OCI-LY7 (cell line): ENCODE measurements at regions not wholly inside any gene's neighbourhood (a gene's known extent, or its start where the extent isn't known, plus 50 kb on each side); places are given as distances from the start of the nearest gene placed in this dataset.

Experiments
- BruUV-seq: library from RNA; stranded (reverse); fragments of 400-500 nt; replicated peaks from 2 replicates; lab custom pipeline; 2021; lab: Mats Ljungman, UMichigan
- CTCF ChIA-PET: fragments of 300-600 bp; sonication (Branson Sonifier 250); formaldehyde crosslinking; loops from one replicate; lab custom pipeline; 2022; ENCODE audit warnings: antibody characterized with exemption; ENCODE audit not compliant: unreplicated experiment; lab: Charles Lee
- POLR2A ChIA-PET: fragments of 300-600 bp; sonication (Branson Sonifier 250); formaldehyde crosslinking; loops from one replicate; lab custom pipeline; 2022; ENCODE audit warnings: antibody characterized with exemption; lab: Charles Lee
- DNase-seq: peaks from one replicate; pipeline ENCODE4 v3.0.0-alpha.2; 2015; ENCODE audit warnings: low spot score
- H2AFZ ChIP-seq: fragments of 200-600 bp; sonication (generic), shearing (Covaris generic); 2 replicates; pipeline ENCODE4 v1.6.1; 2014; ENCODE audit warnings: mild to moderate bottlenecking, antibody characterized with exemption, low read length, moderate library complexity
- H3K27ac ChIP-seq: fragments of 200-600 bp; sonication (generic); 2 replicates; pipeline ENCODE4 v1.5.1; 2014; ENCODE audit warnings: mixed run types, low read depth, mild to moderate bottlenecking, moderate library complexity, low read length, inconsistent platforms; ENCODE audit not compliant: poor library complexity, severe bottlenecking
- H3K36me3 ChIP-seq: fragments of 200-600 bp; sonication (generic); 2 replicates; pipeline ENCODE4 v1.6.1; 2014; ENCODE audit warnings: mild to moderate bottlenecking, antibody characterized with exemption, low read length, moderate library complexity, mixed read lengths; ENCODE audit not compliant: insufficient read depth
- H3K4me1 ChIP-seq: fragments of 200-600 bp; sonication (generic); 2 replicates; pipeline ENCODE4 v1.5.1; 2014; ENCODE audit warnings: mild to moderate bottlenecking, low read length; ENCODE audit not compliant: insufficient read depth, poor library complexity, severe bottlenecking
- H3K4me2 ChIP-seq: fragments of 200-600 bp; sonication (generic); 2 replicates; pipeline ENCODE4 v1.6.1; 2014; ENCODE audit warnings: mild to moderate bottlenecking, low read length
- H3K4me3 ChIP-seq: fragments of 200-600 bp; sonication (generic); 2 replicates; pipeline ENCODE4 v1.5.1; 2014; ENCODE audit warnings: mild to moderate bottlenecking, low read depth, low read length; ENCODE audit not compliant: poor library complexity, severe bottlenecking
- H3K79me2 ChIP-seq: fragments of 200-600 bp; sonication (generic); 2 replicates; pipeline ENCODE4 v1.6.1; 2016; ENCODE audit warnings: low read depth, mild to moderate bottlenecking, low read length, moderate library complexity, mixed read lengths; ENCODE audit not compliant: insufficient read depth
- H3K9me2 ChIP-seq: fragments of 200-600 bp; sonication (generic); 2 replicates; pipeline ENCODE4 v1.6.1; 2016; ENCODE audit warnings: mild to moderate bottlenecking, low read length, mixed read lengths; ENCODE audit not compliant: insufficient read depth
- H3K9me3 ChIP-seq: fragments of 200-600 bp; sonication (generic); 2 replicates; pipeline ENCODE4 v1.6.1; 2014; ENCODE audit warnings: mild to moderate bottlenecking, mixed run types, low read length, mixed read lengths
- H4K20me1 ChIP-seq: fragments of 200-600 bp; sonication (generic); 2 replicates; pipeline ENCODE4 v1.6.1; 2014; ENCODE audit warnings: mild to moderate bottlenecking, antibody characterized with exemption, low read length, moderate library complexity, mixed read lengths; ENCODE audit not compliant: insufficient read depth
- EZH2phosphoT487 ChIP-seq: fragments of 200-600 bp; sonication (generic); IDR thresholded peaks from 2 replicates; pipeline ENCODE4 v1.6.1; 2018; ENCODE audit warnings: low read depth, borderline replicate concordance, mild to moderate bottlenecking, mixed run types, antibody characterized with exemption, low read length, moderate library complexity, mixed read lengths
- intact Hi-C: fragments of 100-400 bp; cut with micrococcal nuclease; formaldehyde crosslinking; loops from one replicate; pipeline ENCODE4 v1.10.0; 2022; ENCODE audit not compliant: unreplicated experiment
- TF ChIP-seq, protein P1 (sequence below): fragments of 200-600 bp; sonication (generic); conservative IDR thresholded peaks from 2 replicates; pipeline ENCODE4 v1.5.1; 2014; ENCODE audit warnings: mild to moderate bottlenecking, antibody characterized with exemption, low read length, moderate library complexity, mixed read lengths

DNA sequence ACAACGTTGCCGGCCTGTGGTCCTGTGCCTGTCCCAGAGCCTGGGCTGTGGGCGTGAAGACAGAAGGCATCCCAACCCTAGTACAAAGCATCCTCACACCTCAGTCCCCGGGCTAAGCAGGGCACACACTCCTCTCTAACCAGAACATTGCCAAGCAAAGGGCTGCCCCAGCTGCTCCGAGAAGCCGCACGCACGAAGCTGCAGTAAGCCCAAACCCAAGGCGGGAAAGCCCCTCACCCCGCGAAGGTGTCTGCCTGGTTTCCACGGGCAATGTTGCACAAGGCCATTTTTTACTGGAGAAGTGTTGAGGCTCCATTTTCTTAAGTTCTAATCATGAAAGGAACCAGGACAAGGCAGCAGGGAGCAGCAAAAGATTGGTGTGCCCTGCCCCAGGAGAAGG is 519.0 kb downstream of the NPHP4 start:
- DNase-seq: no peak
- no peak overlapping the region for H3K4me3 ChIP-seq
- H3K9me2 ChIP-seq: no peaks in the 10 kb centered on the region
- H3K79me2 ChIP-seq: no peaks in the 10 kb centered on the region
- CTCF ChIA-PET: no interaction called here
- TF ChIP-seq, protein P1, sequence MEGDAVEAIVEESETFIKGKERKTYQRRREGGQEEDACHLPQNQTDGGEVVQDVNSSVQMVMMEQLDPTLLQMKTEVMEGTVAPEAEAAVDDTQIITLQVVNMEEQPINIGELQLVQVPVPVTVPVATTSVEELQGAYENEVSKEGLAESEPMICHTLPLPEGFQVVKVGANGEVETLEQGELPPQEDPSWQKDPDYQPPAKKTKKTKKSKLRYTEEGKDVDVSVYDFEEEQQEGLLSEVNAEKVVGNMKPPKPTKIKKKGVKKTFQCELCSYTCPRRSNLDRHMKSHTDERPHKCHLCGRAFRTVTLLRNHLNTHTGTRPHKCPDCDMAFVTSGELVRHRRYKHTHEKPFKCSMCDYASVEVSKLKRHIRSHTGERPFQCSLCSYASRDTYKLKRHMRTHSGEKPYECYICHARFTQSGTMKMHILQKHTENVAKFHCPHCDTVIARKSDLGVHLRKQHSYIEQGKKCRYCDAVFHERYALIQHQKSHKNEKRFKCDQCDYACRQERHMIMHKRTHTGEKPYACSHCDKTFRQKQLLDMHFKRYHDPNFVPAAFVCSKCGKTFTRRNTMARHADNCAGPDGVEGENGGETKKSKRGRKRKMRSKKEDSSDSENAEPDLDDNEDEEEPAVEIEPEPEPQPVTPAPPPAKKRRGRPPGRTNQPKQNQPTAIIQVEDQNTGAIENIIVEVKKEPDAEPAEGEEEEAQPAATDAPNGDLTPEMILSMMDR: no peak
- TF ChIP-seq EZH2phosphoT487: no peak
- H2AFZ ChIP-seq: no peak overlapping the region
- H3K4me2 ChIP-seq: no peak overlapping the region
- no peak overlapping the region for H3K27ac ChIP-seq
- no TSS peak for BruUV-seq
- no peaks in the 10 kb centered on the region for H4K20me1 ChIP-seq
- H3K36me3 ChIP-seq: no peaks in the 10 kb centered on the region
- no peaks in the 10 kb centered on the region for H3K9me3 ChIP-seq
- H3K4me1 ChIP-seq: no peaks in the 10 kb centered on the region
- intact Hi-C loops: no loop called here
- POLR2A ChIA-PET: interaction anchor here (1.1 kb wide), 1 partner anchor 12 kb away, joined by 3 read pairs; no protein-coding TSS in a partner anchor

DNA sequence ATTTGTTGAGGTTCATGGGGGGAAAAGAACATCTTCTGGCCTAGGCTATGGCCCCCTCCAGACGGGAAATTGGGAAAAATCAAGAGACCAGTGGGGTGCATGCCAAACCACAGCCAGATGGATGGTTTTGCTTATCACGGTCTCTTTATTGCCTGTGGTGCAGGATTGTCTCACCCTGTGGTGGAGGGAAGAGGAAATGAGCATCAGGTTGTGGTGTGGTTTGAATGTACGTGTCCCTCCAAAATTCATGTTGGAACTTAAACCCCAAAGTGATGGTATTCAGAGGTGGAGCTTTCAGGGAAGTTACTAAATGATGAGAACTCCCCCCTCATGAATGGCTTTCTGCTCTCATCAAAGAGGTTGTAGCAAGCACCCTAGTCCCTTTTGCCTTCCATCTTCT is 525.7 kb downstream of the NPHP4 start:
- Histone ChIP-seq H3K4me1 (no peaks in the 10 kb centered on the region), H3K27ac (no peak overlapping the region), H4K20me1 (no peaks in the 10 kb centered on the region), H3K36me3 (no peaks in the 10 kb centered on the region), H3K4me3 (no peak overlapping the region), H3K9me3 (no peaks in the 10 kb centered on the region), H2AFZ (no peak overlapping the region), H3K9me2 (no peaks in the 10 kb centered on the region), H3K79me2 (no peaks in the 10 kb centered on the region), H3K4me2 (no peak overlapping the region)
- DNase-seq: no peak
- CTCF ChIA-PET: no interaction called here
- TF ChIP-seq, protein P1: no peak
- no peak for TF ChIP-seq EZH2phosphoT487
- POLR2A ChIA-PET: no interaction called here
- BruUV-seq: no TSS peak
- intact Hi-C loops: no loop called here

DNA sequence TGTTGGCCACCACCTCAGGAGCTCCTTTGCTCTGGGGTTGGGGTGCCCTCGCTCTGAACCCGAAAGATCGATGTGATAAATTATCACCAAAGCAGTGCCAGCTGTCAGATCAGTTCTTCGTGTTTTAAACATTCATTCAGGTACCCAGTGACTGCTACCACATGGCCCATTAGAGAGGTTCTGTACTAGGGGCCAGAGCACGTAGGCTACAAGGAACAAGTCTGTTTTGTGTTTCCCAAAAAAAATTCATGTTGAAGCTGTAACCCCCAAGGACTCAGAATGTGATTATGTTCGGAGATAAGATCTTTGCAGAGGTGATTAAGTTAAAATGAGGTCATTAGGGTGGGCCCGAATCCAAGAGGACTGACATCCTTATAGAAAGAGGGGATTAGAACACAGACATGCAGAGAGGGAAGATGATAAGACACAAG is 526.9 kb downstream of the NPHP4 start:
- CTCF ChIA-PET: no interaction called here
- H3K4me1 ChIP-seq: no peaks in the 10 kb centered on the region
- BruUV-seq: no TSS peak

More for the DNA sequence above, 526.9 kb downstream of the NPHP4 start:
- H4K20me1 ChIP-seq: no peaks in the 10 kb centered on the region; the same call in 1 of the 2 replicates
- TF ChIP-seq EZH2phosphoT487: no peak
- TF ChIP-seq, protein P1: no peak
- no peaks in the 10 kb centered on the region for H3K79me2 ChIP-seq
- no peak overlapping the region for H3K4me3 ChIP-seq
- no peaks in the 10 kb centered on the region for H3K9me3 ChIP-seq
- no peak for DNase-seq
- no peak overlapping the region for H3K4me2 ChIP-seq
- POLR2A ChIA-PET: no interaction called here
- no peak overlapping the region for H3K27ac ChIP-seq
- H3K9me2 ChIP-seq: no peaks in the 10 kb centered on the region
- H3K36me3 ChIP-seq: no peaks in the 10 kb centered on the region
- H2AFZ ChIP-seq: no peak overlapping the region
- intact Hi-C loops: no loop called here
